ENCODE measurements at regions not wholly inside any gene's neighbourhood (a gene's known extent, or its start where the extent isn't known, plus 50 kb on each side); places are given as distances from the start of the nearest gene placed in this dataset.

GRCh38 chr4:151530783-151531182 lies 121.8 kb downstream of the FHIP1A start:
- ATAC-seq, result no peak
- Mint-ChIP-seq H3K9me3 (no peaks in the 10 kb centered on the region), H3K4me3 (no peak overlapping the region), H3K27me3 (no peaks in the 10 kb centered on the region), H3K36me3 (ENCODE audit: low read depth) (no peaks in the 10 kb centered on the region), H3K4me1 (ENCODE audit: low read depth) (no peaks in the 10 kb centered on the region), H3K27ac (no peak overlapping the region)
- ChIA-PET POLR2A (no interaction called here), CTCF (interaction anchor here (0.8 kb wide), 1 partner anchor 27 kb away, joined by 3 read pairs; no protein-coding TSS in a partner anchor)
- no peak for DNase-seq
- intact Hi-C loops (cut with micrococcal nuclease), result no loop called here
- no peak for TF ChIP-seq CTCF (IDR thresholded peaks at IDR 0.05)

- POLR2A ChIA-PET, result interaction anchor here (0.6 kb wide), 1 partner anchor 1509 kb away, joined by 3 read pairs; no protein-coding TSS in a partner anchor
- H3K27ac Mint-ChIP-seq, result no peak overlapping the region
- intact Hi-C loops (cut with micrococcal nuclease), result no loop called here
- H3K4me3 Mint-ChIP-seq, result no peak overlapping the region
- peaks cover 2% of the 10 kb centered on the region for H3K27me3 Mint-ChIP-seq
- DNase-seq (no peak), ATAC-seq (no peak)
- no peaks in the 10 kb centered on the region for H3K36me3 Mint-ChIP-seq (ENCODE audit: low read depth)
- CTCF ChIA-PET, result no interaction called here
- H3K9me3 Mint-ChIP-seq, result no peaks in the 10 kb centered on the region
- no peaks in the 10 kb centered on the region for H3K4me1 Mint-ChIP-seq (ENCODE audit: low read depth)
- no peak for TF ChIP-seq CTCF (IDR thresholded peaks at IDR 0.05)
These were observed 123.2 kb downstream of the FHIP1A start for GRCh38 chr4:151532001-151532708.

GRCh38 chr4:151534195-151534594 lies 125.2 kb downstream of the FHIP1A start:
- no peak for DNase-seq
- Mint-ChIP-seq H3K27me3 (peaks cover 4% of the 10 kb centered on the region), H3K4me1 (ENCODE audit: low read depth) (no peaks in the 10 kb centered on the region), H3K27ac (no peak overlapping the region), H3K4me3 (no peak overlapping the region), H3K36me3 (ENCODE audit: low read depth) (no peaks in the 10 kb centered on the region), H3K9me3 (no peaks in the 10 kb centered on the region)
- POLR2A ChIA-PET, result no interaction called here
- TF ChIP-seq CTCF (IDR thresholded peaks at IDR 0.05), result no peak
- no peak for ATAC-seq
- intact Hi-C loops (cut with micrococcal nuclease), result no loop called here
- CTCF ChIA-PET, result no interaction called here

GRCh38 chr4:151535366-151535765 lies 126.4 kb downstream of the FHIP1A start:
- no peak for TF ChIP-seq CTCF (IDR thresholded peaks at IDR 0.05)
- ChIA-PET POLR2A (no interaction called here), CTCF (no interaction called here)
- intact Hi-C loops (cut with micrococcal nuclease), result no loop called here
- ATAC-seq (no peak), DNase-seq (no peak)
- Mint-ChIP-seq H3K4me1 (ENCODE audit: low read depth) (no peaks in the 10 kb centered on the region), H3K4me3 (no peak overlapping the region), H3K27me3 (peaks cover 7% of the 10 kb centered on the region), H3K9me3 (no peaks in the 10 kb centered on the region), H3K27ac (no peak overlapping the region), H3K36me3 (ENCODE audit: low read depth) (no peaks in the 10 kb centered on the region)

- ATAC-seq (no peak), DNase-seq (no peak)
- Mint-ChIP-seq H3K27me3 (peaks cover 10% of the 10 kb centered on the region), H3K36me3 (ENCODE audit: low read depth) (no peaks in the 10 kb centered on the region), H3K9me3 (no peaks in the 10 kb centered on the region), H3K27ac (no peak overlapping the region), H3K4me3 (no peak overlapping the region), H3K4me1 (ENCODE audit: low read depth) (no peaks in the 10 kb centered on the region)
- ChIA-PET CTCF (no interaction called here), POLR2A (no interaction called here)
- TF ChIP-seq CTCF (IDR thresholded peaks at IDR 0.05), result no peak
- intact Hi-C loops (cut with micrococcal nuclease), result no loop called here
These were observed 128.7 kb downstream of the FHIP1A start for GRCh38 chr4:151537687-151538086.
